ENCODE measurements at regions not wholly inside any gene's neighbourhood (a gene's known extent, or its start where the extent isn't known, plus 50 kb on each side); places are given as distances from the start of the nearest gene placed in this dataset.

- no peak overlapping the region for H2AFZ ChIP-seq (ENCODE audit: low read length)
- H3K79me2 ChIP-seq (ENCODE audit: insufficient read depth, low read length) = no peaks in the 10 kb centered on the region
- H3K36me3 ChIP-seq (ENCODE audit: insufficient read depth, low read length) = no peaks in the 10 kb centered on the region
- H3K4me2 ChIP-seq (ENCODE audit: low read length) = no peak overlapping the region
- H3K4me1 ChIP-seq (ENCODE audit: insufficient read depth, low read length, severe bottlenecking) = no peaks in the 10 kb centered on the region
- H3F3A ChIP-seq (ENCODE audit: insufficient read depth, low read length) = no peaks in the 10 kb centered on the region; the same call in 1 of the 2 replicates
- TF ChIP-seq CTCF (IDR thresholded peaks at IDR 0.05; ENCODE audit: low read length) (no peak), EZH2 (IDR thresholded peaks at IDR 0.05; ENCODE audit: borderline replicate concordance, low read length) (no peak)
- H4K20me1 ChIP-seq (ENCODE audit: insufficient read depth, low read length) = no peaks in the 10 kb centered on the region
- H3K9me3 ChIP-seq (ENCODE audit: low read length) = no peaks in the 10 kb centered on the region
- no peak overlapping the region for H3K27ac ChIP-seq (ENCODE audit: low read depth, low read length, poor library complexity, severe bottlenecking)
- H3K27me3 ChIP-seq (ENCODE audit: insufficient read depth, low read length) = no peaks in the 10 kb centered on the region; the same call in 1 of the 2 replicates
- H3K9me2 ChIP-seq (ENCODE audit: low read depth, low read length) = no peaks in the 10 kb centered on the region
- H3K9ac ChIP-seq (ENCODE audit: low read length) = no peak overlapping the region
- no peak overlapping the region for H3K4me3 ChIP-seq (ENCODE audit: low read depth, low read length, poor library complexity, severe bottlenecking)
Observed at GRCh38 chr15:98330258-98330657, 318.1 kb upstream of the IGF1R start.

- H3K9me3 ChIP-seq (ENCODE audit: low read length) = no peaks in the 10 kb centered on the region
- no peaks in the 10 kb centered on the region for H3K9me2 ChIP-seq (ENCODE audit: low read depth, low read length)
- no peak overlapping the region for H3K4me3 ChIP-seq (ENCODE audit: low read depth, low read length, poor library complexity, severe bottlenecking)
- H3K9ac ChIP-seq (ENCODE audit: low read length) = no peak overlapping the region
- no peaks in the 10 kb centered on the region for H3K36me3 ChIP-seq (ENCODE audit: insufficient read depth, low read length)
- no peaks in the 10 kb centered on the region; the same call in 1 of the 2 replicates for H3K27me3 ChIP-seq (ENCODE audit: insufficient read depth, low read length)
- no peaks in the 10 kb centered on the region for H4K20me1 ChIP-seq (ENCODE audit: insufficient read depth, low read length)
- H3K4me2 ChIP-seq (ENCODE audit: low read length) = no peak overlapping the region
- H3K79me2 ChIP-seq (ENCODE audit: insufficient read depth, low read length) = no peaks in the 10 kb centered on the region
- no peaks in the 10 kb centered on the region for H3K4me1 ChIP-seq (ENCODE audit: insufficient read depth, low read length, severe bottlenecking)
- TF ChIP-seq EZH2 (IDR thresholded peaks at IDR 0.05; ENCODE audit: borderline replicate concordance, low read length) (no peak), CTCF (IDR thresholded peaks at IDR 0.05; ENCODE audit: low read length) (no peak)
- H3K27ac ChIP-seq (ENCODE audit: low read depth, low read length, poor library complexity, severe bottlenecking) = no peak overlapping the region
- H2AFZ ChIP-seq (ENCODE audit: low read length) = no peak overlapping the region
- no peaks in the 10 kb centered on the region; the same call in 1 of the 2 replicates for H3F3A ChIP-seq (ENCODE audit: insufficient read depth, low read length)
Observed at GRCh38 chr15:98330692-98331435, 317.5 kb upstream of the IGF1R start.

GRCh38 chr15:98331676-98332075 lies 316.7 kb upstream of the IGF1R start:
- Histone ChIP-seq H3K36me3 (ENCODE audit: insufficient read depth, low read length) (no peaks in the 10 kb centered on the region), H3K79me2 (ENCODE audit: insufficient read depth, low read length) (no peaks in the 10 kb centered on the region), H4K20me1 (ENCODE audit: insufficient read depth, low read length) (no peaks in the 10 kb centered on the region), H3K4me2 (ENCODE audit: low read length) (no peak overlapping the region), H3K27me3 (ENCODE audit: insufficient read depth, low read length) (no peaks in the 10 kb centered on the region; the same call in 1 of the 2 replicates), H3K4me1 (ENCODE audit: insufficient read depth, low read length, severe bottlenecking) (no peaks in the 10 kb centered on the region), H3K9me3 (ENCODE audit: low read length) (no peaks in the 10 kb centered on the region), H3K27ac (ENCODE audit: low read depth, low read length, poor library complexity, severe bottlenecking) (no peak overlapping the region), H3K9me2 (ENCODE audit: low read depth, low read length) (no peaks in the 10 kb centered on the region), H3K4me3 (ENCODE audit: low read depth, low read length, poor library complexity, severe bottlenecking) (no peak overlapping the region), H2AFZ (ENCODE audit: low read length) (no peak overlapping the region), H3F3A (ENCODE audit: insufficient read depth, low read length) (no peaks in the 10 kb centered on the region; the same call in 1 of the 2 replicates), H3K9ac (ENCODE audit: low read length) (no peak overlapping the region)
- TF ChIP-seq CTCF (IDR thresholded peaks at IDR 0.05; ENCODE audit: low read length) = no peak
- TF ChIP-seq EZH2 (IDR thresholded peaks at IDR 0.05; ENCODE audit: borderline replicate concordance, low read length) = no peak
